ENCODE measurements at regions not wholly inside any gene's neighbourhood (a gene's known extent, or its start where the extent isn't known, plus 50 kb on each side); places are given as distances from the start of the nearest gene placed in this dataset.
A peak's percentile ranks its signal among the peaks of the same experiment; 100 is the strongest.

DNA sequence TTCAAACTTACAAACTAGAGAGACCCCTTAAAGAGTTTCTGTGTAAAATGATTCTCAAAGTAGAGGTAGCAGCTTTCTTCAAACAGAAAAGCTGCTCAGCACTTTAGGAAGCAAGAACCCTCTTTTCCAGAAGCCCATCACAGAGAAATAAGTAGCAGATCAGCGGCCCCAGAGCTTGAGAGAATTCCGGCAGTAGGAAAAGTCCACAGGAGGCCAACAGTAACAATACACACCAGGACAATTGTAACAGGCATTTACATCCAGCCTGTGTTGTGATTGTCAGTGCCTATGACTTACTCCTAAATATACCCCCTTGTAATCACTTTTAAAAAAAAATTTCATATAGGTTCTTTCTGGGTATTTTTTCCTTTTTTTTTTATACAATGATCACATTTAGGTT, 161.4 kb upstream of the ACVR2A start:
- Histone ChIP-seq H3K4me1 (ENCODE audit: control insufficient read depth, insufficient read depth, low read length) (peaks cover 6% of the 10 kb centered on the region), H3K27me3 (ENCODE audit: control insufficient read depth, insufficient read depth, low read length) (no peaks in the 10 kb centered on the region), H3K36me3 (ENCODE audit: control insufficient read depth, insufficient read depth, low read length) (no peaks in the 10 kb centered on the region), H3K27ac (ENCODE audit: low read length) (no peak overlapping the region), H3K9me3 (replicated peaks; ENCODE audit: control insufficient read depth, low read depth, low read length) (no peaks in the 10 kb centered on the region), H3K4me3 (ENCODE audit: low read length) (no peak overlapping the region)
- DNase-seq = no peak
- WGBS (ENCODE audit: insufficient coverage) = no CpG with 5 or more reads among the region's 2 CpGs

DNA sequence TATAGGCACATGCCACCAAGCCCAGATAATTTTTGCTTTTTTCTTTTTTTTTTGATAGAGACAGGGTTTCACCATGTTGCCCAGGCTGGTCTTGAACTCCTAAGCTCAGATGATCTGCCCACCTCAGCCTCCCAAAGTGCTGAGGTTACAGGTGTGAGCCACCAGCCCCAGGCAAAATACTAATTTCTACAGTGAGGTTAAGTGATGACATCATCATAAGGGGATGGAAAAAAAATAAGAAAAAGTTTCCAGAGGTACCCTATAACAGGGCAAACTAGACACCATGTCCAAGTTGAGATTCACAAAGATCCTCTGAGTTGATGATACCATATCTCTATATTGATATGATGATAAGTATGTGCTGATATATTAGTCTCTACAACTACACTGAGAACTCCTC, 163.7 kb upstream of the ACVR2A start:
- no peaks in the 10 kb centered on the region for H3K27me3 ChIP-seq (ENCODE audit: control insufficient read depth, insufficient read depth, low read length)
- no peaks in the 10 kb centered on the region for H3K9me3 ChIP-seq (replicated peaks; ENCODE audit: control insufficient read depth, low read depth, low read length)
- H3K36me3 ChIP-seq (ENCODE audit: control insufficient read depth, insufficient read depth, low read length) = no peaks in the 10 kb centered on the region
- peaks cover 6% of the 10 kb centered on the region for H3K4me1 ChIP-seq (ENCODE audit: control insufficient read depth, insufficient read depth, low read length)
- no peak overlapping the region for H3K27ac ChIP-seq (ENCODE audit: low read length)
- no peak overlapping the region for H3K4me3 ChIP-seq (ENCODE audit: low read length)
- no peak for DNase-seq

GRCh38 chr2:147679955-147680531, 164.8 kb upstream of the ACVR2A start:
- Histone ChIP-seq H3K36me3 (ENCODE audit: control insufficient read depth, insufficient read depth, low read length) (no peaks in the 10 kb centered on the region), H3K9me3 (replicated peaks; ENCODE audit: control insufficient read depth, low read depth, low read length) (no peaks in the 10 kb centered on the region), H3K27me3 (ENCODE audit: control insufficient read depth, insufficient read depth, low read length) (no peaks in the 10 kb centered on the region), H3K4me3 (ENCODE audit: low read length) (no peak overlapping the region), H3K4me1 (ENCODE audit: control insufficient read depth, insufficient read depth, low read length) (peaks cover 6% of the 10 kb centered on the region), H3K27ac (ENCODE audit: low read length) (peak overlapping the region; percentile 66)
- DNase-seq = no peak
- 69% methylated on average over 4 of the region's 6 CpGs for WGBS (ENCODE audit: insufficient coverage)

GRCh38 chr2:147679191-147679954, 165.5 kb upstream of the ACVR2A start:
- no peaks in the 10 kb centered on the region for H3K36me3 ChIP-seq (ENCODE audit: control insufficient read depth, insufficient read depth, low read length)
- no peaks in the 10 kb centered on the region for H3K27me3 ChIP-seq (ENCODE audit: control insufficient read depth, insufficient read depth, low read length)
- no CpG with 5 or more reads among the region's 3 CpGs for WGBS (ENCODE audit: insufficient coverage)
- peaks cover 6% of the 10 kb centered on the region for H3K4me1 ChIP-seq (ENCODE audit: control insufficient read depth, insufficient read depth, low read length)
- H3K27ac ChIP-seq (ENCODE audit: low read length) = peak overlapping the region; percentile 66
- peak; percentile 81 for DNase-seq
- no peaks in the 10 kb centered on the region for H3K9me3 ChIP-seq (replicated peaks; ENCODE audit: control insufficient read depth, low read depth, low read length)
- no peak overlapping the region for H3K4me3 ChIP-seq (ENCODE audit: low read length)

DNA sequence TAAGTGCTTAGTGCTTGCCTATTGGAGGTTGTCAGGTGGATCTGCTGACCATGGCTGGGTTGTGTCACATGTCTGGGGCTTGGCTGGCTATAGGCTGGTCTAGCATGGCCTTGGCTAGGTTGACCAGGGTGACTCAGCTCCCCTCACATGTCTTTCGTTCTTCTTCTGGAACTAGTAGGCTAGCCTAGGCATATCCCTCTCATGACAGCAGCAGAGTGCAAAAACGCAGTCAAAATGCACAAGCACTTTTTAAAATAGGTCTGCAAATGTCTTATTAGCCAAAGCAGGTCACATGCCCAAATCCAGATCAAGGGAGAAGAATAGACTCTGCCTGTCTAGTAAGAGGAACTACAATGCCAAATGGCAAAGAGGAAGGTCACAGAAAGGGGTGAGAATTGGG, 179.7 kb upstream of the ACVR2A start:
- no peaks in the 10 kb centered on the region for H3K27me3 ChIP-seq (ENCODE audit: control insufficient read depth, insufficient read depth, low read length)

DNA sequence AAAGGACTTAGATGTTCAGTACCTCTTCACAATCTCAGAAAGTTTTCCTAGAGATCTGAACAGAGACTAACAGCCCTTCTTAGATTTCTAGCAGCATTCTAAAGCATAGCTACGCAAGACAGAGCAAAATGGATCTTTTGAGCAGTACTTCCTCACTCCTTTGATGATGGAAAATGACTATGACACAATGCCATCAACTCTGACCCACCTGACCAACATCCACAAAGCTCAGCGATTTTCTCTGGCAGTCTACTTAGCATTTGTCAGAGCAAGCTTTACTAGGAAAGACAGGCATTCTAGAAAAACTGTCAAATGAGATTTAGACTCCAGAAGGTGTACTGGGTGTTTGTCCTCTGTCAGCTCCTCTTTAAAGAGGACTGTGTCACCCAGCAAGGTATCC, 180.9 kb upstream of the ACVR2A start:
- 60% methylated on average over 1 of the region's 2 CpGs for WGBS (ENCODE audit: insufficient coverage)
- DNase-seq = no peak
- Histone ChIP-seq H3K36me3 (ENCODE audit: control insufficient read depth, insufficient read depth, low read length) (no peaks in the 10 kb centered on the region), H3K4me3 (ENCODE audit: low read length) (no peak overlapping the region), H3K27ac (ENCODE audit: low read length) (no peak overlapping the region), H3K9me3 (replicated peaks; ENCODE audit: control insufficient read depth, low read depth, low read length) (no peaks in the 10 kb centered on the region), H3K27me3 (ENCODE audit: control insufficient read depth, insufficient read depth, low read length) (no peaks in the 10 kb centered on the region), H3K4me1 (ENCODE audit: control insufficient read depth, insufficient read depth, low read length) (no peaks in the 10 kb centered on the region)

More for the DNA sequence above, 179.7 kb upstream of the ACVR2A start:
- H3K36me3 ChIP-seq (ENCODE audit: control insufficient read depth, insufficient read depth, low read length) = no peaks in the 10 kb centered on the region
- WGBS (ENCODE audit: insufficient coverage) = no CpG with 5 or more reads among the region's 2 CpGs
- no peak for DNase-seq
- no peaks in the 10 kb centered on the region for H3K4me1 ChIP-seq (ENCODE audit: control insufficient read depth, insufficient read depth, low read length)
- H3K27ac ChIP-seq (ENCODE audit: low read length) = no peak overlapping the region
- H3K4me3 ChIP-seq (ENCODE audit: low read length) = no peak overlapping the region
- H3K9me3 ChIP-seq (replicated peaks; ENCODE audit: control insufficient read depth, low read depth, low read length) = no peaks in the 10 kb centered on the region

DNA sequence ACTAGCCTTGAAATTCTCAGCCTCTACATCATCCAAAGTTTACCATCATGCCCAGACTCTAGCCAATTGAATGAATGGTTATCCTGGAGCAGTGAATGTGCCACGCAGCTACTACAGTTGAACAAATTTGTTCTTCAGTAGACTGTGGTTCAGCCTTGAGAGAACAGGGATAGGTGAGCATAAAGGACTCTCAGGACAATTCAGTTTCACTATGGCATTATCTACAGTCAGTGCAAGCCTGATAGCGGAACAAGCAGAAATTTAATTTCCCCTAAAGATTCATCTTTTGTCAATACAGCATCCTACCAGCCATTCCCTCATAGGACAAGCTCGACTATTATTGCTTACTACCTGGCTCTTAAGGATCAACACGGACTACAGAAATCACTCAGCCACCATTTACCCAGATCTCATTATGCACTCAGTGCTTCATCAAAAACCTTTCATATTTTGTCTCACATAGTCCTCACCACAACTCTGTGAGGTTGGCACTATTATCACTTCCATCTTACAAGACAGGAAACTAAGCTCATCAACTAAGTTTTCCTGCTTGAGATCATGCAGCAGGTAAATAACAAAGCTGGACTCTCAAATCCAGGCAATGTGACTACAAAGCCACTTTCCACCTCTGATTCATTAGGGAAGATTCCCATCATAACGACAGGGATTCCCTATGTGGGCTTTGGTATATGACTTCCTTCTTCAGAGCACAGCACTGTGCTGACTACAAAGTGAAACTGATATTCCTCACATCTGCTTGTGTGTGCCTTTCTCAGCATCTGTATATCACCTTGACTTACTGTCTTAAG, 181.5 kb upstream of the ACVR2A start:
- Histone ChIP-seq H3K27ac (ENCODE audit: low read length) (no peak overlapping the region), H3K4me1 (ENCODE audit: control insufficient read depth, insufficient read depth, low read length) (no peaks in the 10 kb centered on the region), H3K4me3 (ENCODE audit: low read length) (no peak overlapping the region), H3K9me3 (replicated peaks; ENCODE audit: control insufficient read depth, low read depth, low read length) (no peaks in the 10 kb centered on the region), H3K36me3 (ENCODE audit: control insufficient read depth, insufficient read depth, low read length) (no peaks in the 10 kb centered on the region), H3K27me3 (ENCODE audit: control insufficient read depth, insufficient read depth, low read length) (no peaks in the 10 kb centered on the region)
- 71% methylated on average over 4 of the region's 5 CpGs for WGBS (ENCODE audit: insufficient coverage)
- no peak for DNase-seq

DNA sequence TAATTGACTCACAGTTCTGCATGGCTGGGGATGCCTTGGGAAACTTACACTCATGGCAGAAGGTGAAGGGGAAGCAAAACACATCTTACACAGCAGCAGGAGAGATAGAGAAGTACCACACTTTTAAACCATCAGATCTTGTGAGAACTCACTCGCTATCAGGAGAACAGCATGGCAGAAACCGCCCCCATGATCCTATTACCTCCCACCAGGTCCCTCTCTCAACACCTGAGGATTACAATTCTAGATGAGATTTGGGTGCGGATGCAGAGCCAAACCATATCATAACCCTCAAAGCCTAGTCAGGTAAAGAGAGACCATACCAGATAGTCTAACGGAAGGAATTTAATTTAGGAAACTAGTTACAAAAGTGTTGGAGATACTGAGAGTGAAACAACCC, 182.6 kb upstream of the ACVR2A start:
- no peaks in the 10 kb centered on the region for H3K27me3 ChIP-seq (ENCODE audit: control insufficient read depth, insufficient read depth, low read length)
- DNase-seq = no peak
- no peak overlapping the region for H3K27ac ChIP-seq (ENCODE audit: low read length)
- H3K36me3 ChIP-seq (ENCODE audit: control insufficient read depth, insufficient read depth, low read length) = no peaks in the 10 kb centered on the region
- no CpG with 5 or more reads among the region's 4 CpGs for WGBS (ENCODE audit: insufficient coverage)
- H3K4me3 ChIP-seq (ENCODE audit: low read length) = no peak overlapping the region
- H3K4me1 ChIP-seq (ENCODE audit: control insufficient read depth, insufficient read depth, low read length) = no peaks in the 10 kb centered on the region
- no peaks in the 10 kb centered on the region for H3K9me3 ChIP-seq (replicated peaks; ENCODE audit: control insufficient read depth, low read depth, low read length)

GRCh38 chr2:147660680-147661079, 184.1 kb upstream of the ACVR2A start:
- DNase-seq = no peak
- Histone ChIP-seq H3K4me3 (ENCODE audit: low read length) (no peak overlapping the region), H3K27ac (ENCODE audit: low read length) (no peak overlapping the region), H3K9me3 (replicated peaks; ENCODE audit: control insufficient read depth, low read depth, low read length) (no peaks in the 10 kb centered on the region), H3K27me3 (ENCODE audit: control insufficient read depth, insufficient read depth, low read length) (no peaks in the 10 kb centered on the region), H3K4me1 (ENCODE audit: control insufficient read depth, insufficient read depth, low read length) (no peaks in the 10 kb centered on the region), H3K36me3 (ENCODE audit: control insufficient read depth, insufficient read depth, low read length) (no peaks in the 10 kb centered on the region)
- WGBS (ENCODE audit: insufficient coverage) = no CpG with 5 or more reads among the region's 2 CpGs

DNA sequence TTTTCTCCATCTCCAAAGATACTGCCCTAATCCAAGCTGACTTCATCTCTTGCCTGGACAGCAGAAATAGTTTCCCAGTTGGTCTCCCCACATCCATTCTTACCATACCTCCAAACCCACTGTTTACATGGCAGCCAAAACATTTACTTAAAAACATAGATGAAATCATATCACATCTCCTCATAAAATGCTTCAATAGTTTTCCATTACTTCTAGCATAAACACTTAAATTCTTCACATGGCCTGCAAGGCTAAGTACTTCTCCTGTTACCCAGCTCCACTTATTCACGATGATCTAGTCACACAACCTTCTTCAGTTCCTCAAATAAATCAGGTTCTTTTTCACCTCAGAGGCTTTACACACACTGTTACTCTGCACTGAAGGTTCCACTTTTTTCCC, 185.8 kb upstream of the ACVR2A start:
- Histone ChIP-seq H3K27ac (ENCODE audit: low read length) (no peak overlapping the region), H3K27me3 (ENCODE audit: control insufficient read depth, insufficient read depth, low read length) (no peaks in the 10 kb centered on the region), H3K36me3 (ENCODE audit: control insufficient read depth, insufficient read depth, low read length) (no peaks in the 10 kb centered on the region), H3K9me3 (replicated peaks; ENCODE audit: control insufficient read depth, low read depth, low read length) (no peaks in the 10 kb centered on the region), H3K4me3 (ENCODE audit: low read length) (no peak overlapping the region), H3K4me1 (ENCODE audit: control insufficient read depth, insufficient read depth, low read length) (no peaks in the 10 kb centered on the region)
- no peak for DNase-seq
- WGBS (ENCODE audit: insufficient coverage) = 86% methylated on average over 1 of the region's 1 CpG

All from muscle of leg (tissue), 3 donors.